DMS153 (cell line): ENCODE measurements at regions not wholly inside any gene's neighbourhood (a gene's known extent, or its start where the extent isn't known, plus 50 kb on each side); places are given as distances from the start of the nearest gene placed in this dataset.
"Not testable (repeated sequence)": the region's sequence is repeated elsewhere in the genome, so short reads cannot be mapped to it uniquely, and the experiment has no call there.

Experiments used
- DNase-seq: peaks from one replicate; lab custom pipeline; 2025; lab: John Stamatoyannopoulos, UW

DNA sequence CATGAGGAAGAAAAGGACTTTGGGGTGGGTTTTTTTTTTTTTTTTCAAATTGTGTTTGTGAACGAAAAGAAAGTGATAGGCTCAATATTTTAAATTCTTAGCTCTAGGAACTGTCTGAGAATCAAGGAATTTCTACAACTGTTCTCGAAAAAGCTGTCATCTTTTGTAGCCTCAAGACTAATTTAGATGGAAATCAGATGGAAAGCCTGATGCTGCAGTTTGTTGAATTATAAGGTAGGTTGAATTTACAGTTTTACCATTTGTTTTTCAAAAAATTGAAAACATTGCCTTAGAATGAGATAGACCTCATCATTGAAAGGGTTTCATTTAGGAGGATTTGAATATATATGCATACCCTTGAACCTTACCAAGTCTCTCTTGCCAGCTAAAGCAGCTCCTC is 109.3 kb upstream of the TRHDE start:
- no peak for DNase-seq

DNA sequence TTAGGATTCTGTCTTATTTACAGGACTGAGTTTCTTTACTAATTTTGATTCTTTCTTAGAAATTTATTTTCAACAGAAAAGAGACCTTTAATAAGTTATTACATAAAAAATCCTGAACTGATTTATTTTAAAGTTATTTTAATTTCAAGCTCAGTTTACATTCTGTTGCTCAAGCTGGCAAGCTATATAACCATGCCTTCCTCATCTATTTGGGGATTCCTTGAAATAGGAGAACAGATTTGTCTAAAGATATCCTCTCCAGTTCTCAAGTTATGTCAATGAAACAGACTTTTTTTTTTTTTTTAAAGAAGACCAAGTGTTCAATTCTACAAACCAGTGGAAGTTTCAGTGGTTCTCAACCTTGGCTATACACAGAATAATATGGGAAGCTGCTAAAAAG is 103.3 kb upstream of the TRHDE start:
- DNase-seq = no peak

DNA sequence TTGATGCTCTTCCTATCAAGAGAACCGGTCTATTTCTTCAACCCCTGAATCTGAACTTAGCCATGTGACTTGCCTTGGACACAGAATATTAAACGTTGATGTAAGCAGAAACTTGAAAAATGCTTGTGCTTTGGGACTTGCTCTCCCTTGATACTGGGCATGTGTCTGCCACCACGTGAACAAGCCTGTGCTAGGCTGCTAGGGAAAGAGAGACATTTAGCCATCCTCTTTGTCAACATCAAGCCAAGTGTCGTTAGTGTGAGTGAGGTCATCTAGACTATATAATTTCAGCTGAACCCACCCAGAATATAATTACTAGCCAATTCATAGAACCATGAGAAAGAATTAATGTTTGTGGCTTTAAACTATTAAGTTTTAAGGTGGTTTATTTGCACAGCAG is 98.2 kb upstream of the TRHDE start:
- DNase-seq = no peak

DNA sequence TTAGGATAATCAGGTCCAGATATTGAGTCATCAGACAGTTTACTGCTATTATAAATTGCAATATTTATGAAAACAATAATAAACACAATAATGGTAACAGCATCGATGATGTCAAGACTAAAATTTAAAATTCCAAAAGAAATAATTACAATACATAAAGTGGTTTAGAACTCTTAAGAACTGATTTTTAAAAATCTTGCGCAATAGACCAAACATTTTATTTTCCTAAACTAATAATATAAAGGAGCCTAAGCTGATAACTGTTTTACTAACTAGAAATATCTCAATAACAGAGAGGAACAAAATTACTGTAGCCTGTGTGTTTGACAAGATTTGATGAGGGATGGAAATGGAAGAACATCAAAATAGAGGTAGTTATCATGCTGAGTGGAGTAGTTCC is 93.9 kb upstream of the TRHDE start:
- no peak for DNase-seq

DNA sequence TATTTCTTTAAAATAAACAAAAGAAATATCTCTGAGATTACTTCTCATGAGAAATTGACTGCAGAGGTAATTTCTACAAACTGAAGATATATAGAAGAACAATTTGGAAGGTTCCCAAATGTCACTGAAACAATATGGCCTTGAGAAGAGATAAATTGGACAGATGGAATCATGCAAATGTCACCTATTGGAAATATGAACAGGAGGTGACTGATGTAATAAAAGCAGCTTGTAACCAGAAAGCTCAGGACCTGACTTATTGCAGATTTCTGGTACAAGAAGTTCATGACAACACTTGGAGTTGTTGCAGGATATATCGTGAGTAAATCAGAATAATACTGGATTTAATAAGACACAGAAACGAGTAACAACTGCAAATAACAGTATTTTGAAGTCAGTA is 93.3 kb upstream of the TRHDE start:
- DNase-seq = no peak

DNA sequence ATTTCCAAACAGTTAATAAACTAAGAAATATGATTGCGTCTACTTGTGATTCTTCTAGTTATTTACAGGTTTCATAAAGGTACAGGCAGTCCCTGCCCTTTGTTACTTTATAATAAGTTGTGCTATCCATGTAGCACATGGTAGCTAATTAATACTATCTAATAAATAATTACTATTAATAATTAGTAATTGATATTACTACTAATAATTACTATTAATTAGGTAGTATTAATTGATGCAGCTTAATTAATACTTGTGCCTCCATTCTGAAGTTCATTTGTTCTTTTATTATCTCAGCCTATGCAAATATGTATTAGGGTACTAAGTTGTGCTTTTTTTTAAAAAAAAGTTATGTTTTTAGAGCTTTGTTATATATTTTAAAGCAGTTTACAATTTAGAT is 92.3 kb upstream of the TRHDE start:
- no peak for DNase-seq

DNA sequence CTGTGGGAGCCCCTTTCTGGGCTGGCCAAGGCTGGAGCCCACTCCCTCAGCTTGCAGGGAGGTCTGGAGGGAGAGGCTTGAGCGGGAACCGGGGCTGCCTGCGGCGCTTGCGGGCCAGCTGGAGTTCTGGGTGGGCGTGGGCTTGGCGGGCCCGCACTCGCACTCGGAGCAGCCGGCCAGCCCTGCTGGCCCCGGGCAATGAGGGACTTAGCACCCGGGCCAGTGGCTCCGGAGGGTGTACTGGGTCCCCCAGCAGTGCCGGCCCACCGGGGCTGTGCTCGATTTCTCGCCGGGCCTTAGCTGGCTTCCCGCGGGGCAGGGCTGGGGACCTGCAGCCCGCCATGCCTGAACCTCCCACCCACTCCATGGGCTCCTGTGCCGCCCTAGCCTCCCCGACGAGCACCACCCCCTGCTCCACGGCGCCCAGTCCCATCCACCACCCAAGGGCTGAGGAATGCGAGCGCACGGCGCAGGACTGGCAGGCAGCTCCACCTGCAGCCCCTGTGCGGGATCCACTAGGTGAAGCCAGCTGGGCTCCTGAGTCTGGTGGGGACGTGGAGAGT is 87.1 kb upstream of the TRHDE start:
- DNase-seq = not testable (repeated sequence)

DNA sequence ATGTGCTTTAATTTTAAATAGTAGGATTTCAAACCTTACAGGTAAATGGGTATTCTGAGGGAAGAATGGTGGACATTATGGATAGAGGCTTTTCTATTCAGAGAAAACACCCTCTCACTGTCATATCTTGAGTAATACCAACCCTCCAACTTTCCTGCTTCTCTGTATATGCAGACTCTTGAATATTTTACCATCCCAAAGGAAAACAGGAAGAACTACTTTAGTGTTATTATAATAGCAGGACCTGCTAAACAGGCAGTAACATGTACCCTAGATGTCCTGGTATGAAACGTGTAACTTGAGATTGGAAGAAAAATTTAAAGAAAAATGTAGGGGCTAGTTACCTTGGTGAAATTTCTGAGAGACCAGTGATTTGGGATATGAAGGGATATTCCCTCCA is 82.9 kb upstream of the TRHDE start:
- no peak for DNase-seq

DNA sequence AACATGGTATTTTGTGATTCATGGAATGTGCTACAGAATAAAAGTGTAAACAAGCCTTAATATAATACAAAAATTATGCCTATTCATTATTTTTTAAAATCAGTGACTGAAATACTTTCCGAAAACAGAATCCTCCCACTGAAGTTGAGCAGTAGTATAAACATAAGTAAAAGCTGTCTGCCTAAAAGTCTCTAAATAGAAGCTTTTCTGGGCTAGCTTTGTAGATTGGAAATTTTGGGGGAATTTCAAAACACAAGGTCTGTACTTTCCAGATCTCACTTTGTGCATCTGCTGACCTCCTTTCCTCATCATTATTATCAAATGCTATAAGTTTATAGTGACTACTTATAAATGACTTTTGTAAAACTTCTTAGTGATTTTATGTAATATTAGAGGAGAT is 80.4 kb upstream of the TRHDE start:
- no peak for DNase-seq

DNA sequence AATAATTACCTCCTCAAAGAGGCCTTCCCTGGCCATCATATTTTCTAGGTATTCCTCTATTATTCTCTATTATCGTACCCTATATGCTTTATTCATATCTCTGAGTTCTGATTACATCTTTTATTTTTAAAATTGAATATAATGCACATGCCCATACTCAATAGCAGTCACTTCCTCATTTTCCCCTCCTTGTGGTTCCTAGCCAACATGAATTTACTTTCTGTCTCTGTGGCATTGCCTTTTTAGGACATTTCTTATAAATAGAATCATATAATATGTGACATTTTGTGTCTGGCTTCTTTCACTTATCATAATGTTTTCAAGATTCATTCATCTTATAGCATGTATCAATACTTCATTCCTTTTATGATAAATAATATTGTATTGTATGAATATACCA is 74.4 kb upstream of the TRHDE start:
- DNase-seq = no peak

DNA sequence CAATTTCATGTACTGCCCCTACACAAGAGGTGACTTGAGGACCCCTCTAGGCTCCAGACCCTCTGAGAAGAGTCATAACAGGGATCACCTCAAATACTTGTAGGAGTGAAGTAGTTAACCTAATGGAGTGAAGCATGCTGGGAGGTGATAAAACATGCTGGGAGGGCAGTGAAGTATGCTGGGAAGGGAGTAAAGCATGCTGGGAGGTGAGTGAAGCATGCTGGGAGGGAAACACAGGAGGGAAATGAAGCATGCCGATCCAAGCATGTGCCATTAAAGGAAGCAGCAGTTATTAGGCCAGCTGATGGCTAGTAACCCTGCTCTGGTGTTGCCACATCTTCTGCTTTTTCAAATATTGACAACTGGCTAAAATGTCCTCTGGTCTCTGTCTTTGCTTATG is 70.7 kb upstream of the TRHDE start:
- no peak for DNase-seq

DNA sequence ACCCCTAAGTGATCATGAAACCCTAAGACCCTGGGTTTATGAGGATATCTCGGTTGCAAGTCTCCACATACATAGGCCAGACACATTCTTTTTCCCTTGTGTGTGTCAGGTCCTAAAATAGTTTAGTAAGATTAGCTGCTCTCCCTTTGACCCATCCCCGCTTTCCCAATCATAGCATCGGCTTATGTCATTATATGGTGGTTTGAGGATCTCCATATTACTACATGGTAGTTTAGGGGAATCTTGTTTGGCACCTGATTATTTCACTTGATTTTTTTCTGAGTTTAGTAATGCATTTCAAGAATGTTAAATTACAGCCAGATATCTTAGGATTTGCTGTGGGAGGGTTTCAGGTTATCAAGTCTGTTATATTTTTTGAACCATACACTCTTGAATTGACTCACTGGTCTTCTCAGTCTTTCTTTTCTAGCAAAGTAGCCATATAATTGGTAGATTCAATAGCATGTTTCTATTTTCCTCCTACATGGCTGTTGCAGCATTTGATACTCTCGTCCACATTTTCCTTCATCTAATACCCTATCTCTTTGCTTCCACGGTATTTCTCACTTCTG is 68.3 kb upstream of the TRHDE start:
- no peak for DNase-seq

DNA sequence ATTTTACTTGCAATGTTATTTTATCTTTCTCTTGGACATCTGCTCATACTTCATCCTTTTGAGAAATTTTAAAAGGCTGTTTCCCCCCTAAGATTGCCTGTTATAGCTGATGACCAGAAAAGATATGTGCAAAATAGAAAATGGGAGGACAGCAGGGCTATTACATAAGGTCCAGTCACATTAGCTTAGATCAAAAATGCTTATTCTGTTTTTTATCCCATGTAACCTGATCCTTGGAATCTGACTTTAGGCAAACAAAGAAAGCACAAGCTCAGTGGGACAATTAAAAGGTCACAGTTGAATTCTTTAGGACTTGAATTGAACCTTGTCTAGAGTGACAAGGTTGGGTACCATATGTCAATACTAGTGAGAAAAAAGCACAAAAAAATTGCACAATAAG is 65.1 kb upstream of the TRHDE start:
- DNase-seq = peak; percentile 16

DNA sequence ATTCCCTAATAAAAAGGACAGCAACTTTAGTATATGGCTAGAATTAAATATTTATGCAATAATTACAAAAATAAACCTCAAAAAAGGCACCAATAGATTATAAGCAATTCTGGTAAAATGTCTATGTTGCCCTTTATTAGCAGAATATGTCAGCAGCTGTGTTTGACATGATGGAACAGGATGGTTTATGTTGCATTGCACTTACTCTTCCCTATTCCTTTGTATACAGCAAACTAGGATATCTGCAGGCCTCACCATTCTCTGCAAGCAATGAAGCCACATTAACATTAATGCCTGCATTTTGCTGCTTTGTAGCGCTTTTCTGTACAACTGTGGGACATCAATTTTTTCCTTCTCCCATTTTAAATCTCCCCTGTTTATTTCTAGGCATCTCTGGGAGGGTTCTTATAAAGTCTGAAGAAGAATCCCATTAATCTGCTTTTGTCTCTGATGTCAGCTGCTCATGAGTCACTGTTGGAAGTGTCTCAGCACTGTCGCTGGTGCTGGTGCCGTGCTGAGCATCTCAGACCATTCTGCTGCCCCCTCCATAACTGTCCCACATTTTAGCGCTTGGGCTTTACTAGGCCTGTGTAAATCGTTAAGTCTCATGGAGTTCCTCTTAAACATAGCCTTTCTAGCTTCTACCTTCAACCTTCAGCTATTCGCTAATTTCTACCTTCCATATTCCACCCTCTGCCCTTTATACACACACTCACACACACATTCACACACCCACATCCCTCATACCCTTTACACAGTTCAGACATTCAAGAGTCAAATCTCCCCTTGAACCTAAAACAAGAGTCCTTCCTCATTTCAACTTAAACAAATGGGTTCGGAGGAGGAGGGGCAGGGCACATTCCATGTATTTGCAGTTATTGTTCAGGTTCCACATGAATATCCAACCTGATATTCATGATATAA is 64.4 kb upstream of the TRHDE start:
- no peak for DNase-seq

DNA sequence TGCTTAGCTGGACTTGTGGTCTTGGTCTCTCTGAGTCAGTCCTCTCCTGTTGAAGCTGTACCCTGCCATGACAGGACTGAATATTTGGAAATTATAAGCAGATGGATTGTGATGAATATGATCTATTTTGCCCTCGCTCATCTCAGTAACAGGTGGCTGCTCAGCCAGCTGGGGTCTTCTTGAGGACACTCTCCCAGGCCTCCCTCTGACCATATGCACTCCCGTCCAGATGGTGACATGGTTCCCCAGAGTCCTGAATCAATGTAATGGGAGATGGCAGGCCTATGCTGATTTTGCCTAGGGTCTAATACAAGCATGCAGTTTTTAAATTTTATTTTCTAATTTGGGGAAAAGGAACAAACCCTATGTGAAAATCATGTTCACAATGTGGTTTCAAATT is 63.1 kb upstream of the TRHDE start:
- DNase-seq = no peak

DNA sequence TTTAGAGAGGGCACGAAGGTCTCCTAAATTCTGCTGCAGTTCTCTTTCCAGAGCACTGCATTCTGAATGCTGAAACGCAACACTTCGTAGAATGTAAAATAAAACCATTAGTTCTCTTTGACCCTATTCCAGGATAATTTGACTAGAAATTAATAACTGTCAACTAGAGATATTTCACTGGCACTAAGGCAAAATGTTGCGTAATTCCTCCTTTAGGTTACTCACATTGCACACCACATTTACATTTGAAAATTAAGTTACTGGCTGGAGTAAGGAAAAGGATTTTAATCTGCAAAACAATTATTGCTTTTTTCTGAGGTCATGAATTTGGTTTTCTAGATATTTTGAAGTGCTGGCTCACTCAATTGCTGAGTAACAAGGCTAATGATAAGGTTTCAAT is 58.0 kb upstream of the TRHDE start:
- no peak for DNase-seq

DNA sequence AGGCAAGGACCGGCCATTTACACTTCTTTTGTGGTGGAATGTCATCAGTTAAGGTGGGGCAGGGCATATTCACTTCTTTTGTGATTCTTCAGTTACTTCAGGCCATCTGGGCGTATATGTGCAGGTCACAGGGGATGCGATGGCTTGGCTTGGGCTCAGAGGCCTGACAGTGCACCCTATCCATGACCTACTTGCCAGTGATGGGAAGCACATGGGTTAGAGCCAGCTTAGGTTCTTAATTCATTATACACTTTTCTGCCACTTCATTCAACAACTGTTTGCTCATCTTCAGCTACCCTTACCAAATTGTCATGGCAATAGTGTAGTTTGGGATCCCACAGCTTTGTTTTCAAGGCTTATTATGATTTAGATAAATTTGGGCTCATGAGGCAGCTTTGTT is 56.9 kb upstream of the TRHDE start:
- not testable (repeated sequence) for DNase-seq

DNA sequence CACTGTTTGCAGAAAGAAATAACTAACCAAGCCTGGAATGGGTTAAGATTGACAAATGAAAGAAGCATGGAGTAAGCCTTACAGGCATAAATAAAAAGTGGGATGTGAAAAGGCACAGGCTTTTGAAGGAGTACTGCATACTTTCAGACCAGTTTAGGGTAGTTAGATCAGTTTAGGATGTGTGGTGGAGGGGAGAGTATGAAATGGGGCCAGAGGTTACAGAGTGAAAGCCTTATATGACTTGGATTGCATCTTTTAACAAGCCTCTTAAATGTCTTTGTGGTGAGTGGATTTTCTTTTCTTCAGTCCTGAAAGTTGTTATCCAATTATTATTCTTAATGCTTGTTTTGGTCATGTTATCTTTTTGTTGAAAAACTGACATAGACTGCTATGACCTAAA is 52.2 kb upstream of the TRHDE start:
- DNase-seq = no peak
